UCSD-AML1 (cell line): ENCODE measurements at regions not wholly inside any gene's neighbourhood (a gene's known extent, or its start where the extent isn't known, plus 50 kb on each side); places are given as distances from the start of the nearest gene placed in this dataset.

Experiments
- DNase-seq: peaks from one replicate; lab custom pipeline; 2025; ENCODE audit not compliant: unreplicated experiment; lab: John Stamatoyannopoulos, UW

DNA sequence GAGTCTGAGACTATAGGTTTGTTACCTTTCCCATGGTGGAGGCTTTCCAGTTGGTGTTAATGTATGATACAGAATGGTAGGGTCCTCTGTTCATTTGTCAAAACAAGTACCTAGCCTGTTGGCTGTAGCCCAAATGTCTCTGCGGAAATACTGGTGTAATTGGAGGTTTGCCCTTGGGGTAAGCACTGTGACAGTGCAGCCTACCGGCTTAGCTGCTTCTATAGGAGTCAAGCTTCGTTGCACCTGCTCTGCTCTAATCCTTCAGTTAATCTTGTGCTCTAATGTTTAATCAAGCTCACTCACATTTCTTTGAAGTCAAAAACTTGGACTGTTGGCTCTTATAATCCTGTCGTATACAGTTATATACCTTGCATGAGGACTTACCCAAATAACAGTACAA, 203.4 kb downstream of the CCNG2 start:
- no peak for DNase-seq

DNA sequence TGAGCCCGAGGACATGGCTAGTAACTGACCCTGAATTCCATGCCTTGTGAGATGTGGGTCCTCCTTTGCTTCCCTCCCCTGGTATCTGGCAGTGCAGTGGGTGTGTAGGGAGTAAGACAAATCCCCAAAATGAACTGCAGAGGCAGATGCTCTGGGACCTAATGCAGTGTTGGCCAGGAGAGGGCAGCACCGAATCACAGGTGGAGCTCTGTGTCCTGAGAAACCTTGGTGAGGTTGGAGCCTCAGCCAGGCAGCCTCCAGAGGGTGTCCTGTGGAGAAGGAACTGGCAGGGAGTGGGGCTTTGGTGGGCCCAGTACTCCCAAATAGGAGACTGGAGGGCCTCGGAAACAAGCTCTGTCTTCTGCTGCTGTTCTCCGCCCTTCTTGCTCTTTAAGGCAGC, 209.9 kb downstream of the CCNG2 start:
- peak; percentile 16 for DNase-seq

DNA sequence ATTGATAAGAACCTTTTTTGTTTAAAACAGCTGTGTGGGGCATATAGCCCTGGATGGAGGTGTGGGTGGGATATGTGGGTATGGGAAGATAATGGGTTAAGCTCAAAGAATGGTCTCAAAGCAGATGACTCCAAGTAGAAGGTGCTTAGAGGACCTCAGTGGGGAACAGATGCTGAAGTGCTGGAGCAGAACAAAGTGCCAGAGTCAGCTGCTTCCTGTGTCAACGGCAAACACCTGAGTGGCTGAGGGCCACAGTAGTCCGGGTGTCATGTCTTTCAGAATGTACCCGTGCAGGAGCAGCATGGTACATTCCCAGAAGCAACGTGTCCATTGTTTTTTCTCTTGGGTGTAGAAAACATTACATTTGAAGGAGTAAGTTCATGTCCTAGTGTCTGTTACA, 210.6 kb downstream of the CCNG2 start:
- DNase-seq: no peak

DNA sequence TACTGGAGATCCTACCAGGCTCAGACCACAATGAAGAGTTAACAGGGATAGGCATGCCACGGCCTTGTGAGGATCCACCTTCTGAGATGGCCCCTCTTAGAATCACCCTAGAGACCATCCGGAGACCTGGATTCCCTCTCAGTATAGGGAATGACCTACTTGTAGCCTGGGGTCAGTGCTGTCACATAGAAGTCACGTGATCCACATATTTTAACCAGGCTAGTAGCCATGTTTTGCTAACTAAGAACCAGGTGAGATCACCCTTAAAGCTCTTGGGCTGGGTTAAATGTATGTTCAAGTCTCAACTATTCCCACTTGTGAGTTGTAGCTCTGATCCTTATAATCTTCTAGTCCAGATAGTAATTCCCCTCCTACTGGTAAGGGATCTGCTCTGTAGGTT, 215.4 kb downstream of the CCNG2 start:
- no peak for DNase-seq

DNA sequence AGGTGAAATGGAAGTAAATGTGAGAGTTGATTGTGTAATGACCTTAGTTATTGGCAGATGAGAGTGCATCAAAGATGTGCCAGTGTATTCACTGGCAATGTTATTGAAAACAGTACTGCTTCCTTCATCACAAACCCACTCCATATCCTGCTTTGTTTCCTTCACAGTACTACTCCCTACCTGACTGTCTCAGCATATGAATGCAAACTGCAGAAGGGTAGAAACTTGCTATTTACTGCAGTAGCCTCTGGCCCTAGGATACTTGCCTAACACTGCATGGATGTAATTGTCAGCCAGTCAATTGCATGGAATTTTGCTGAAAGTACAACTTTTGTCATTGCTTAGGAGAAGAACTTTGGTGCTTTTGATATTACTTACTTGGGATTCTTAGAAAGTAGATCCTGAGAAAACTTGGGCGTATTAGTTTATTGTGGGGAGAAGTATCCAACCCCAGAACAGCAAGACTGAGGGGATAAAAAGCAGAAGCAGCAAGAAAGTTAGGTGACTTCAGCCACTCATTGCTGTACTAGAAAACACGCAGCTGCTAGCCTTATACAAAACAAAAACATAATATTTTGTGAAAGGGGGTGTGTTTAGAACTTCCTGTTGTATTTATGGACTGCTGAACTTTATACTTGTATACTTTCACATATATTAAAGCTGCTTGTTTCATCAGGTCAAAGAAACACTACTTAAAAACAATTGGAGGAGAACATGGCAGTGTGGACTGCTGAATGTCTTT, 219.0 kb downstream of the CCNG2 start:
- no peak for DNase-seq

DNA sequence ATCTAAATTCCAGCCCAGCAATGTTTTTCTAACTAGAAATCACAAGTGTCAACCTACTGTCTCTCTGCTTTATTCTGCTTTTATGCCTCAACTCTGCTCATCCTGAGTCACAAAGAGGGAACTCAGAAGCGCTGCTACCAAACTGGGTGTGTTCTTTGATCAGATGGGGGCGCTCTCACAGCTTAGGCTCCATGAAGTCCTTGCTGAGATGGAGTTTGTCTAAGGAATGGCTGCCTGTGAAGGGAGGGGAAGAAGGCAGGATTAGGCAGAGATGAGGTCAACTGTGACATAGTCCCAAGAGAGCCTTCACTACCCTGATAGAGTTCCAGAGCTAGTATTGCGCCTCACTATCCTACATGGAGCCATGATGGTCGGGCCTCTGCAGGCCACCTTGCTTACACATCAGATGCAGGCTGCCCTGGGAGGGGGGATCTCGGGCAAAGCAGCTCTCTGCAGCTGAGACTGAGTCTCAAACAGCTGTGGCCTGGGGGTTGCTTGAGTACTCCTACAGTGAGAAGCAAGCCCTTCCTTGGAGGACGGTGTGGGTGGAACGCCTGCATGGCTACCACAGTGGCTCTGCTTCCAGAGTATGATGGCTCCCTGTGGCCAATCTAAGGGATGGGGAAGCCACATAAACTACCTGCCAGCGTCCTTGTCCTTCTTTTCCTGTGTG, 219.9 kb downstream of the CCNG2 start:
- no peak for DNase-seq

DNA sequence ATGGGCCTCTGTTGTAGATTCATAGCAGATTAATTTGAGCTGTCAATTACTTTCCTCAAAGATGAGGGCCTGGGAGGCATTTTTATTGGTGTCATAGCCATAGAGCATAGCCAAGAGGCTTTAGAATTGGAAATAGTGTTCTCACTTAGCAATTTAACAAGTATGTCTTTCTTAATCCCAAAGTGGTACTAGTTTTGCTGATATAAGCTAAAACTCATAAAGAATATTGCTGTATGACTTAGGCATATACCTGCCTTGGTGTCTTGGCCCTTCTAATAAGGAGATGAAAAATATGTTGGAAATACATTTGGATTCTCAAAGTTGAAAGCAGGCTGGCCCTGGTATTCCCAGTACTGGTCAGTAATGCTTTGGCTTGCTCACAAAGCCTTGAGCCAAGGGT, 221.5 kb upstream of the CXCL13 start:
- DNase-seq: no peak

DNA sequence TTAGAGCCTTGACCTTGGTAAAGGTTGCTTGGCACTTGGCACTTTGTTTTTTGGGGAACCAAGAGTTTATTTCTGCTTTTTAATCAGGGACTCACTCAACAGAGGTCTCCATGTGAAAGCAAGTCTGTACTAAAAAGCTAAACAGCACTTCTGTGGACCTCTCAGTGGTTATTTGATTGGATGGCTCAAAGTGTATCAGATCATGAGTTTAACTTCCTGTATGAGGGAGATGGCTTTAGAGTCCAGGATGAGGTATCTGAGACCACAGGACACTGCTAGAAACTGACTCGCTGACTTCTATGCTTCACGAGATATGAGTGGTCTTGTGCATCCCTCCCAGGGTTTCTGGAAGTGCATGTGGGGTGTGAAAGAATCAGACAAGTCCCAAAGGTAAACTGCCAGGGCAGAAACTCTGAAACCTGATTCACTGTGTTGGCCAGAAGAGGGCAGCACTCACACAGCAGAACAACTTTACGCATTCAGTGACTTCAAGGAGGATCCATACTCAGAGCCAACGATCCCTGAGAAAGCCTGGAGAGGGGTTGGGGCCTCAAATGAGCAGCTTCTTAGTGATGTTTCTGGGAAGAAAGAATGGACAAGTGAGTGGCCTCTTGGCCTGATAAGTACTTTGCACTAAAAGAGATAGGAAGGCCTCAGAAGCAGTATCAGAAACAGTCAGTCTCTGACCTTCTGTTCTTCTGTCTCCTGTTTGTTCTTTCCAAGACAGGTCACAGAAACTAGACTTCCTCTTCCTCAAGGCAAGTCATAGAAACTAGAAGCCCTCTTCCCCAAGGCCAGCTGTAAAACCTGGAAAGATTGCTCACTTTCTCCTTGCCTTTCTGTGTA, 220.3 kb upstream of the CXCL13 start:
- DNase-seq: peak; percentile 44

DNA sequence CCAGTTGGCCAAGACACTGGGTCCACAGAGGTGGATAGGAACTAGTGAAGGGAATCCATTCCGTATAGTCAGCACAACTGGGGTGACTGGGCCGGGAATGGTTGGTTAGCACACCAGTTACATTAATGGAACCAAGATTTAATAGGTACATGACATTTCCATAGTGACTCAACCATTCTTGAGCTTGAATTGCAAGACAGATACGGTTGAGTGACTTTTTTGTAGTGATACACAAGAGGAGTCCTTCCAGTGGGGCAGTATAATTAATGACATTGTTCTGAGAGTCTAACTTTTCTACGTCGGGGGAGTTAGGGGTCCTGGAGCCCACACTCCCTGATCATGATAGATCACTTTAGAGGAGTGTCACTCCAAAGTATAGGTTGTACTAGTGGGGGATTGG, 211.6 kb upstream of the CXCL13 start:
- no peak for DNase-seq

DNA sequence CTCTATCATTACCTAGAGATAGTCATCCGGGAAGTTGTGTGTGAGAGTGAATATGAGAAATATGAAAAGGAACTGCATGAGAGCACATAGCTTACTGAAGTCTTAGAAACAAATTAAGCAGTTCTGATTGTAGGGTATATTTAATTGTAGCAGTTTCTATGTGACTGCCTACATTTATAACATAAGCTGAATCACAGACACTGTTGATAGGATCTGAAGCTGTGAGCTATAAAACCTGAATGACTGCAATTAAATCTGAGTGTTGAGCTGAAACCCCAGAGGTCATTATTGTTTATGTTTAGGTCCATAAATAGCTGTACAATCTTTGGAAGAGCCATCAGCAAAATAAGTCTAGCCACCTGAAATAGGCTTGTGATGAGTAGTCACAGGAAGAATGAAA, 210.1 kb upstream of the CXCL13 start:
- no peak for DNase-seq

DNA sequence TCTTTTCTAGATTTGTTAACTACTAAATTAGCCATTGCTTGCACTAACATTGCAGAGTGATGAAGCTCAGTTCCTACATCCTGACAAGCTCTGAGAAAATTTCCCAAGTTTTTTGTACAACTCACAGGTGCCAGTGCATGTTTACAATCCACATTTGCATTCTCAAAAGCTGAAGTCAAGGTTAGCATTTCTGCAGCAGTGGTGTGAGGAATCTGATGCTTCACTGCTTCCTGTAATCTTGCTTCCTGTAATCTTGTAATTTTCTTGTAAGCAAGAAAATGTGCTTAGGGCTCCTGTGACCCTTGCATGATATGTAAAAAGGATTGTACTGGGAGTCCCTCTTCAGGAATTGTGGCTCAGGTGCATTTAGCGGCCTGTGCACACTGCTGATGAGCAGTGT, 207.4 kb upstream of the CXCL13 start:
- DNase-seq: no peak

DNA sequence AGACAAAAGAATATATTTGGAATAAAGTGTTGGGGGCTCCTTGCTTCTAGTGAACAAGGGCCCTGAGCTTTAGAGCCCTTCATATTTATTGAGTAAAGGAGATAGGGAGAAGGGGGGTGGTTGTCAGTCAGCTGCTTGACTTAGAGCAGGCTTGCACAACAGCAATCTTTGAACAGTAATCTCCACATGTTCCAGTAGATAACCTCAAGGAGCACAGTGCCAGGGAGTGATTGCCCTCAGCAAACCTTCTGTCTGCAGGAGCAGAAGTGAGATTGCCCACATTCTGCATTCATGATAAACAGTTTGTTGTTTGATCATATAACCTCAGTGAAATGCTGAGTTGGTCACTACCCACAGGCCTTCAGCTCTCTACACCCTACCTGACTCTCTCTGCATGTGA, 205.8 kb upstream of the CXCL13 start:
- DNase-seq: no peak

DNA sequence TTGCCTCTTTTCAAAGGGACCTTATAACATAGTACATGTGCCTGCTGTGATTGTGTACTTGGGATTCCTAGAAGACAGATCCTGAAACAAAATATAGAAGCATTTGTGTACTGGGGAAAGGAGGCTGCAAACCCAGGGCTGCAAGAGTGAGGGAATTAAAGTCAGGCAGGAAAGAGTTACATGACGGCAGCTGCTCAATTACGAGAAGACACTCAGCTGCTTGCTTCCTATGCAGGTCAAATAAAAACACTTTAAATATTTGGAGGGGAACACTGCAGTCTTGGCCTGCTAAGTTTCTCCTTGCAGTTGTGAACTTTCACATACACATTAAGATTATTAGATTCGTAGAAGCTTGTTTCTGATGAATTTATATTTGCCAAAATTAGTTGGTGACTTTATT, 191.9 kb upstream of the CXCL13 start:
- DNase-seq: no peak

DNA sequence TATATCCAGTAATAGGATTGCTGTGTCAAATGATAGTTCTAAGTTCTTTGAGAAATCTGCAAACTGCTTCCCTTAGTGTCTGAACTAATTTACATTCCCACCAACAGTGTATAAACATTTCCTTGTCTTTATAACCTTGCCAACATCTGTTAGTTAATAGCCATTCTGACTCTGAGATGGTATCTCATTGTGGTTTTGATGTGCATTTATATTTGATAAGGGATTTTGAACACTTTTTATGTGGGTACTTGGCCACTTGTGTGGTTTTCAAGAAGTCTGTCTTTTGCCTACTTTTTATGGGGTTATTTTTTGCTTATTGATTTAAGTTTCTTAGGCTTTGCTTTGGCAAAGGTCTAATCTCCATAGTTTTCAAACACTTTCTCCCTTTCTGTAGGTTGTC, 189.9 kb upstream of the CXCL13 start:
- DNase-seq: no peak

DNA sequence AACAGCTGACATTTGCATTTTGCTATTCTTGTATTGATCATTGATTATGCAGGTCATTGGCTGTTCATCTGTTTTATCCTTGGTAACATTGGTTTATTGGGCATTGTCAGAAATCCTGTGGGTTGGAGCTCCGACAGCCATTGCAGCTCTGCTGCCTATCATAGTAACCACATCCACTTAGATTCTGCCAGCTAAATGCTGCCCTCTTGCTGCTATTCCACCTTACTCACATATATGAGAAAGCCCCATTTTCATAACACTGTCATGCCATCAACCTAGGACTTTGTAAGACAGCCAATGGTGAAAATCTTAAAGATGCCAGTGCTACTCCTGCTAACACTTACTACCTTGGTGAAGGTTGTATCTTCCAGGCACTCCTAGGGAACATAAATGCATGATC, 187.3 kb upstream of the CXCL13 start:
- no peak for DNase-seq

DNA sequence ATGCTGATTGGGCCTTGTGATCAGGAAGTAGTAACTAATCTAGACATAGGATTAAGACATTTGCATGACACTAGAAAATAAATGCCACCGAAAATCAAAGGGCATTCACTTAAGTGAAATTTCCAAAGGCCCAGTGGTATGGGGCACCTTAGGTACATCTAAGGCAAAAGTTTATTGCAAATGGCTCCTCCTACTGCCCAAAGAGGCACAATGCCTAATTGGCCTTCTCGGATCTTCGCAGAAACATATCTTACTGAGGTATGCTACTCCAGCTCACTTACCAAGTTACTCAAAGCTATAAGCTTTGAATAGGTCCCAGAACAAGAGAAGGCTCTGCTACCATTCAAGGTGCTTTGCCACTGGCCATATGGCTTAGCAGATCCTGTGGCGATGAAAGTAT, 174.8 kb upstream of the CXCL13 start:
- no peak for DNase-seq

DNA sequence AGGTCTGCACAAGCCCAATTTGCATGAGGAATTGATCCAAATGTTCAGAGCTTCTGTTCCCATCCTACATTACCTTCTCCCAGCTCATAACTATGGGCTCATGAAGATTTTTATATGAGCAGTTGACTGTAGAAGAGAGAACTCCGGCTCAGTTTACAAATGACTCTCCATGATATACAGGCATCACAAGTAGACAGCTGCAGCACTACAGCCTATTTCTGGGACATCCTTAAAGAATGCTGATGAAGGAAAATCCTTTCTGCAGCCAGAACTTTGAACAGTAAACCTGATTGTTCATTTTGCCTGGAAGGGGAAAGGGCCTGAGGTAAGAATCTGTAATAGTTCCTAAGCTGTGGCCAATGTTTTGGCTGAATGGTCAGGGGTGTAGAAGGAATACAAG, 174.1 kb upstream of the CXCL13 start:
- no peak for DNase-seq

DNA sequence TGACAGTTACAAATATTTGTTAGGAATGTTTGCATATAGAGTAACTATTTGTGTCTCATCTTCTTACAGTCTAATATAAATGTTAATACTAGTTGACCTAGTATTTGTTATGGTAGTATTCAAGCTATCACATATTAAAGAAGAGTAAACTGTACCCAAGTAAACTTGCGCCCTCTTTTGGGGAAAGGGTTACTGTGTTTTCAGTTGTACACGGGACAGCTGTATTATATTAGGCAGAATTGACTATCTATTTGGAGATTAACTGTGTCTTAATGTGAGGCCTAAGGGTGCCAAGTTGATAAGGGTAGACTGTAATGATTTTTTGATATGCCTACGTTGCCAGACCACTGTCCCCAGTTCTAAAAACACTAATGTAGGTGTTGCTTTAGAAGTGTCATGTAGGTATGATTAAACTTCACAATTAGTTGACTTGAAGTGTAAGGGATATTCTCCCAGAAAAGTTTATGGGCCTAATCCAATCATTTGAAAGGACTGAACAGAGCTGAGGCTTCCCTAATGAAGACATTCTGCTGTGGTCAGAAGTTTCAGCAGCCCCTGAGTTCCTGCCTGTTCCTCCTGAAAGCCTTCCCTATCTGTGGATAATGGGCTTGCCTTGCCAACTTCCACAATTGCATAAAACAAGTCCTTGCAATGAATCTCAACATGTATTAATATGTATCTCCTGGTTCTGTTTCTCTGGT, 172.8 kb upstream of the CXCL13 start:
- DNase-seq: no peak

DNA sequence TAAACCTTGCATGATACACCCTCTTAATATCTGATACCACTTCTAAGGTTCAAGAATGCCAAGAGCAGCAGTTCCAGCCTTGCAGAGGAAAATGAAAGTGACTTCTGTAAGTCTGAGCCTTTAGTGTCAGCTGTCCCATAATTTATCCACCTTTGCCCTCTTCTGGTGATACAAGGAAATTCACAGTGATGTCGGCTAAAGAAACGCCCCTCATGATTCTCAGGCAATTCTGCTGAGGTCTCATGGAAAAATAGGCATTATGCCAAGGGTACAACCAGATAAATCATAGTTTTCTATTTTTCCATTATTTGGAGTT, 172.2 kb upstream of the CXCL13 start:
- no peak for DNase-seq

DNA sequence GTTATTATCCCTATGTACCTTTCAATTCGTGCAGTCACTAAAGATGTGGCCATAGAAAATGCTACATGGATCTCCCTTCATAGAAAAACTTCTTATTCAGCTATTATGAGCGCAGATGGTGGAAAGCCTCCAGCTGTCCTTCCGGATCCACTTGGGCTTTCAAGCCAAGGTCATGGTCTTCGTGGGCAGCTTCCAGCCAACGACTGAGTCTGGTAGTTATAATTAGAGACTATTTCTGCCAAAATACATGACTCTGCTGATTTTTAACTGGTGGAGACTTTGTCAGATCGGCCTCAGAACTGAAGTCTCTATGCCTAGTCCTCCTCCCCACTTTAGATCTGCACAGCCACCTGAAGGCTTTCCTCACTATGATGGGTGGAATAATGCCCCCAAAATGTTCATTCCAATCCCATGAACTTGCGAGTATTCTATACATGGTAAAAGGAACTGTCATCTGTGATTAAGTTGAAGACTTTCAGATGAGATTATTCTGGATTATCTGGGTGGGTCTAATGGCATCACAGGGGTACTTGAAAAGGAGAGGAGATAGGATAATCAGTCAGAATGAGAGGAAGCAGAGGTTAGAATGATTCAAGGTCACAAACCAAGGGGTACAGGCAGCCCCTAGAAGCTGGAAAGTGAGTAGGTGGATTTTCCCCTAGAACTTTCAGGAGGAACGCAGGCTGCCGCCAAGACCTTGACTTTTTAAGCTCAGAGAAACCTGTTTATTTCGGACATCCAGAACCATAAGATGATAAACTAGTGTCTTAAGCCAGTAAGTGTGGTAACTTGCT, 171.1 kb upstream of the CXCL13 start:
- no peak for DNase-seq

DNA sequence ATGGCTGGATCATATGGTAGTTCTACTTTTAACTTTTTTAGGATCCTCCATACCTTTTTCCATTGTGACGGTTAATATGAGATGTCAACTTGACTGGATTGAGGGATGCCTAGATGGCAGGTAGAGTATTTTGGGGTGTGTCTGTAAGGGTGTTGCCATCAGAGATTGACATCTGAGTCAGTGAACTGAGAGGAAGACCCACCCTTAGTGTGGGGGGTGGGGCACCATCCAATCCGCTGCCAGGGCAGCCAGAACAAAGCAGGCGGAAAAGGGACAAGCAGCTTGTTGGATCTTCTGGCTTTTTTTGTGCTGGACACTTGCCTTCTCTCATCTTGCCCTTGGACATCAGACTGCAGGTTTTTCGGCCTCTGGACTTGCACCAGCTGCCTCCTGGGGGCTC, 168.5 kb upstream of the CXCL13 start:
- no peak for DNase-seq
